Glutamatergic neuron (in vitro differentiated cells): ENCODE measurements at regions not wholly inside any gene's neighbourhood (a gene's known extent, or its start where the extent isn't known, plus 50 kb on each side); places are given as distances from the start of the nearest gene placed in this dataset.
A peak's percentile ranks its signal among the peaks of the same experiment; 100 is the strongest.

Experiments
- DNase-seq: peaks from one replicate; pipeline ENCODE4 v3.0.0; 2022
- H3K27ac Mint-ChIP-seq: one replicate; pipeline ENCODE4 v1.8.0; 2020; ENCODE audit warnings: mild to moderate bottlenecking, mixed read lengths, inconsistent platforms; ENCODE audit not compliant: unreplicated experiment
- H3K27me3 Mint-ChIP-seq: one replicate; pipeline ENCODE4 v1.8.0; 2020; ENCODE audit warnings: mild to moderate bottlenecking, moderate library complexity, mixed read lengths, inconsistent platforms; ENCODE audit not compliant: unreplicated experiment
- H3K36me3 Mint-ChIP-seq: one replicate; pipeline ENCODE4 v1.8.0; 2020; ENCODE audit warnings: mild to moderate bottlenecking, mixed read lengths, inconsistent platforms; ENCODE audit not compliant: unreplicated experiment
- H3K4me1 Mint-ChIP-seq: one replicate; pipeline ENCODE4 v1.8.0; 2020; ENCODE audit warnings: mild to moderate bottlenecking, low read depth, mixed read lengths, inconsistent platforms; ENCODE audit not compliant: unreplicated experiment
- H3K4me3 Mint-ChIP-seq: one replicate; pipeline ENCODE4 v1.8.0; 2020; ENCODE audit warnings: mild to moderate bottlenecking, mixed read lengths, inconsistent platforms; ENCODE audit not compliant: unreplicated experiment
- H3K9me3 Mint-ChIP-seq: one replicate; pipeline ENCODE4 v1.8.0; 2020; ENCODE audit warnings: mild to moderate bottlenecking, moderate library complexity, mixed read lengths, inconsistent platforms; ENCODE audit not compliant: unreplicated experiment
- CTCF ChIP-seq: fragments of 200-600 bp; sonication (generic); IDR thresholded peaks from one replicate; pipeline ENCODE4 v1.5.0; 2021; ENCODE audit not compliant: partially characterized antibody, unreplicated experiment

- peaks cover 5% of the 10 kb centered on the region for H3K4me1 Mint-ChIP-seq
- TF ChIP-seq CTCF: no peak
- H3K36me3 Mint-ChIP-seq: no peaks in the 10 kb centered on the region
- no peak overlapping the region for H3K4me3 Mint-ChIP-seq
- no peaks in the 10 kb centered on the region for H3K9me3 Mint-ChIP-seq
- peaks cover 1% of the 10 kb centered on the region for H3K27me3 Mint-ChIP-seq
- no peak for DNase-seq
- H3K27ac Mint-ChIP-seq: no peak overlapping the region
These were observed 457.4 kb downstream of the SIPA1L2 start for GRCh38 chr1:232172563-232172962.

DNA sequence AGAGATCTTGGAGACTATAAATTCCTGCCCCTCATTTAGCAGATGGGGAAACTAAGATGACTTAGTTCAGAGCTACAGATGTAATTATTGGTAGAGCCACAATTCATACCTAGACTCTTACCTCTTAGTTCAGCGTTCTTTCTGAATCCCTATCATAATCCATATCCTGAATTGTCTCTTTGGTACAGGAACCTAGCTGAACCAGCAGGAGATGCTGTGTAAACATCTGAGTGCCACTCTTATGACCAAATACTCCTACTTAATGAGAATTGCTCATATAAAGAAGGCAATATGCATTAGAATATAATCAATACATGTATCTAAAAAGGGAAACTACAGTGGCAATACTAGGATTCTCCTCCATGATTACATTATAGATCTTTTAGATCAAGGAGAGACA lies 459.0 kb downstream of the SIPA1L2 start:
- no peak for TF ChIP-seq CTCF
- peaks cover 5% of the 10 kb centered on the region for H3K4me1 Mint-ChIP-seq
- H3K9me3 Mint-ChIP-seq: peaks cover 3% of the 10 kb centered on the region
- H3K36me3 Mint-ChIP-seq: no peaks in the 10 kb centered on the region
- DNase-seq: no peak
- peak overlapping the region; percentile 7 for H3K27ac Mint-ChIP-seq
- H3K4me3 Mint-ChIP-seq: no peak overlapping the region
- no peaks in the 10 kb centered on the region for H3K27me3 Mint-ChIP-seq

- no peak overlapping the region for H3K27ac Mint-ChIP-seq
- no peaks in the 10 kb centered on the region for H3K27me3 Mint-ChIP-seq
- no peaks in the 10 kb centered on the region for H3K36me3 Mint-ChIP-seq
- peaks cover 3% of the 10 kb centered on the region for H3K9me3 Mint-ChIP-seq
- no peak for DNase-seq
- TF ChIP-seq CTCF: no peak
- peaks cover 5% of the 10 kb centered on the region for H3K4me1 Mint-ChIP-seq
- no peak overlapping the region for H3K4me3 Mint-ChIP-seq
These were observed 460.5 kb downstream of the SIPA1L2 start for GRCh38 chr1:232169436-232169835.

DNA sequence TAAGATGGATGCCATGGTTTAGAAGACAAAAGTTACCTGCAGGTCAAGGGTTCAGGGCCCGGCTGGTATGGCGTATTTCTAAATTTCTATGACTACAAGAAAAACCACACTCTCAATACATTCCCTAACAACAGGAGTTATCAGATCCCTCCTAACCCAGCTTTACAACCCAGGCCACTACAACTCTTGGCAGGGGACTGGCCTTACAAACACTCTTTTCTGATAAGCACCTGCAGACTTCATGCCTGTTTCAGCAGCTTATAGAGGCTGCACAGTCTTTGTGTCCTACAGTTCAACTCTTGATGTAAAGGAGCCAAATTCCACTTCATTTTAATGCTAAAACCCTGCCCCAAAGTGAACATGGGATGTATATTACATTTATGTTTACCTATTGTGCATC lies 461.4 kb downstream of the SIPA1L2 start:
- Mint-ChIP-seq H3K27me3 (no peaks in the 10 kb centered on the region), H3K4me3 (no peak overlapping the region)

DNA sequence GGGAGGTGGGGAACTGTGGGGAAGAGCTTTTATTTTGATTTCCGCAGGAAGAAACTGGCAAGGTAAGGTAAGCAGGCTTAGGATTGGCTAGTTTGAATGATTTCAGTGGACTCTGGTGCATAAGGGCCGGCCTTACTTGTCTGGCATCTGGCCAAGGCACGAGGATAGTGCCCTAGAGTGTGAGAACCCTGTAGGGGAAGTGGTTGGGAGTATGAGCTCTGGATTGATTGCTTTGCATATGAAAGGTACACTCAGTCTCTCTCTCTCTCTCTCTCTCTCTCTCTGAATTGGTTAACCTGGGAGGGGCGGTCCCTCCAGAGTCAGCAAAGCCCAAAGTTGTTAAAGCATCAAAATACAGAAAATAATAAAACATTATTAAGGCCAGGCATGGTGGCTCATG lies 463.0 kb downstream of the SIPA1L2 start:
- no peak for DNase-seq
- H3K36me3 Mint-ChIP-seq: no peaks in the 10 kb centered on the region
- no peak for TF ChIP-seq CTCF
- peaks cover 5% of the 10 kb centered on the region for H3K4me1 Mint-ChIP-seq
- H3K9me3 Mint-ChIP-seq: peaks cover 3% of the 10 kb centered on the region
- H3K4me3 Mint-ChIP-seq: no peak overlapping the region
- no peak overlapping the region for H3K27ac Mint-ChIP-seq
- H3K27me3 Mint-ChIP-seq: no peaks in the 10 kb centered on the region

More for the DNA sequence above, 461.4 kb downstream of the SIPA1L2 start:
- TF ChIP-seq CTCF: no peak
- Mint-ChIP-seq H3K9me3 (peaks cover 3% of the 10 kb centered on the region), H3K4me1 (peaks cover 5% of the 10 kb centered on the region), H3K36me3 (no peaks in the 10 kb centered on the region), H3K27ac (no peak overlapping the region)
- DNase-seq: no peak
